Peyer's patch (tissue), 4 donors: ENCODE measurements at regions not wholly inside any gene's neighbourhood (a gene's known extent, or its start where the extent isn't known, plus 50 kb on each side); places are given as distances from the start of the nearest gene placed in this dataset.

Experiments
- DNase-seq, 3 donors: peaks; one replicate each; pipeline ENCODE4 v3.0.0-alpha.2; 2017 to 2019
- H3K27ac ChIP-seq, 4 donors: fragments of 200-600 bp; sonication (generic); one replicate each; pipeline ENCODE4 v1.5.1; 2016 to 2019
- H3K27me3 ChIP-seq, 2 donors: fragments of 200-600 bp; sonication (generic); one replicate each; pipeline ENCODE4 v1.5.1; 2019
- H3K36me3 ChIP-seq, 3 donors: fragments of 200-600 bp; sonication (generic); one replicate each; pipeline ENCODE4 v1.5.1; 2016 to 2019
- H3K4me1 ChIP-seq, 4 donors: fragments of 200-600 bp; sonication (generic); one replicate each; pipeline ENCODE4 v1.5.1; 2016 to 2019
- H3K4me3 ChIP-seq, 4 donors: fragments of 200-600 bp; sonication (generic); 1 replicate in 3 of 4; 2 replicates in 1 of 4; pipeline ENCODE4 v1.5.1; 2016 to 2019; ENCODE audit warnings: mild to moderate bottlenecking in 1 of 4
- H3K9me3 ChIP-seq, 4 donors: fragments of 200-600 bp; sonication (generic); one replicate each; pipeline ENCODE4 v1.5.1; 2016 to 2019; ENCODE audit warnings: mild to moderate bottlenecking in 1 of 4
- POLR2A ChIP-seq, 2 donors: fragments of 450-650 bp; IDR thresholded peaks; one replicate each; pipeline ENCODE4 v1.5.1; 2017; ENCODE audit warnings: antibody characterized with exemption in 2 of 2, mild to moderate bottlenecking in 2 of 2, moderate library complexity in 2 of 2
- TF ChIP-seq, protein P1 (sequence below), 6 experiments: fragments of 450-650 bp in 4 of 6; fragments of 200-600 bp in 2 of 6; sonication (generic) in 1 of 6; IDR thresholded peaks; one replicate each; pipeline ENCODE4 v1.5.1; 2017 to 2019; ENCODE audit warnings: antibody characterized with exemption in 6 of 6, mild to moderate bottlenecking in 3 of 6, moderate library complexity in 1 of 6

DNA sequence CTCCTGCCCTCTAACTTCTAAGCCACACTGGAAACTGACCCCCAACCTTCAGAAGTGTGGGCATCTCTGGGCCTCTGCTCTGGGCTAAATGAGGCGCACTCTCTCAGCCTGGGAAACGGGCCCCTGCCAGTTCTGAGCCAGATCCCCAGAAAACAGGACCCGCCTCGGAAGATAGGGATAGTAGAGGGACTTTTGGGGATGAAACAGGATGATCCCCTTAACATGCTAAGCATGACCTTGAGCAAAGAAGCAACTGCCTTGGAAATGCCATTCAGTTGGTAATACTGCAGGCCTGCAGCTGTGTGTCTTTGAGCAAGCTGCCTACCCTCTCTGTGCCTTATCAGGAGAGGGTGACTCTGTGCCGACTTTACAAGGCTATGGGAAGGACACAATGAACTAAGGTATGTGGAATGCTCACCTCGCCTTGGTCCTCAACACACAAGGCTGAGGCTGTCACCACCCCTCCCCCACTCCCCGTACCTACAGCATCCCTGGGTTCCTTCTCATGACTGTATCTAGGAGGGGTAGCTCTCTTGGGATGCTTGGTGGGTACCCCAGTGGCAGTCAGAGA lies 54.0 kb downstream of the NCOR2 start:
- H3K9me3 ChIP-seq, result no peaks in the 10 kb centered on the region
- H3K4me3 ChIP-seq, result no peak overlapping the region
- H3K27me3 ChIP-seq, result no peaks in the 10 kb centered on the region
- no peak for DNase-seq
- H3K36me3 ChIP-seq, result no peaks in the 10 kb centered on the region
- TF ChIP-seq, protein P1, sequence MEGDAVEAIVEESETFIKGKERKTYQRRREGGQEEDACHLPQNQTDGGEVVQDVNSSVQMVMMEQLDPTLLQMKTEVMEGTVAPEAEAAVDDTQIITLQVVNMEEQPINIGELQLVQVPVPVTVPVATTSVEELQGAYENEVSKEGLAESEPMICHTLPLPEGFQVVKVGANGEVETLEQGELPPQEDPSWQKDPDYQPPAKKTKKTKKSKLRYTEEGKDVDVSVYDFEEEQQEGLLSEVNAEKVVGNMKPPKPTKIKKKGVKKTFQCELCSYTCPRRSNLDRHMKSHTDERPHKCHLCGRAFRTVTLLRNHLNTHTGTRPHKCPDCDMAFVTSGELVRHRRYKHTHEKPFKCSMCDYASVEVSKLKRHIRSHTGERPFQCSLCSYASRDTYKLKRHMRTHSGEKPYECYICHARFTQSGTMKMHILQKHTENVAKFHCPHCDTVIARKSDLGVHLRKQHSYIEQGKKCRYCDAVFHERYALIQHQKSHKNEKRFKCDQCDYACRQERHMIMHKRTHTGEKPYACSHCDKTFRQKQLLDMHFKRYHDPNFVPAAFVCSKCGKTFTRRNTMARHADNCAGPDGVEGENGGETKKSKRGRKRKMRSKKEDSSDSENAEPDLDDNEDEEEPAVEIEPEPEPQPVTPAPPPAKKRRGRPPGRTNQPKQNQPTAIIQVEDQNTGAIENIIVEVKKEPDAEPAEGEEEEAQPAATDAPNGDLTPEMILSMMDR (IDR thresholded peaks at IDR 0.05), result no peak
- no peak for TF ChIP-seq POLR2A (IDR thresholded peaks at IDR 0.05)
- H3K4me1 ChIP-seq, result peaks cover 0 to 75% (median 10%) of the 10 kb centered on the region in 4 donors
- peak overlapping the region in 3 of 4 donors; percentile 49 to 57 (median 54) for H3K27ac ChIP-seq

DNA sequence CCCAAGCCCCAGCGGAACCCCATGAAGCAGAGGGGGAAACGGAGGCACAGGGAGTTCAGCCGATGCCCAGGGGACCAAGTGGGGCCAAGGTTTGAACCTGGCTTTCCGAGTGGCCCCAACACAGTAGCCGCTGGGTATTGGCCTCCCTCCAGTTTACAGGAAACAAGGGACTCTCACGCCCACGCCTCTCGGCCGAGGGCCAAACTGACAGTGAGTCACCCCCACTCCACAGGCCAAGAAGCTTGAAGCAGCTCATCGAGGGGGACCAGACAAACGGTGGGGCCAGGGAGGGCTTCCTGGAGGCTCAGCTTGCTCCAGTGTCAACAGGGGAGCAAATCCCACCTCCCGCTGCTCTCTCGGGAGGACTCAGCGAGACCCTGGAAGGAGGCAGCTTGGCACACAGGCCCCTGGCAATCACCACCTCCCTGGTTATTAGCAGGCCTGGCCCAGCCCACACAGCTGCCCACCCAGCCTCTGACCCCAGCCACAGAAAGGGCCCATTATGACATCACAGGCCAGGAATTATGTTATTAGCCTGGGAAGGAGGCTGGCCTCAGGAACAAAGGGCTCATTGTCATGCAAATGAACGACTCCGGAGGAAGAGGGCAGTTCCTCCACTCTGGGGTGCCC lies 54.6 kb downstream of the NCOR2 start:
- Histone ChIP-seq H3K4me1 (peaks cover 0 to 75% (median 7%) of the 10 kb centered on the region in 4 donors), H3K4me3 (no peak overlapping the region)

DNA sequence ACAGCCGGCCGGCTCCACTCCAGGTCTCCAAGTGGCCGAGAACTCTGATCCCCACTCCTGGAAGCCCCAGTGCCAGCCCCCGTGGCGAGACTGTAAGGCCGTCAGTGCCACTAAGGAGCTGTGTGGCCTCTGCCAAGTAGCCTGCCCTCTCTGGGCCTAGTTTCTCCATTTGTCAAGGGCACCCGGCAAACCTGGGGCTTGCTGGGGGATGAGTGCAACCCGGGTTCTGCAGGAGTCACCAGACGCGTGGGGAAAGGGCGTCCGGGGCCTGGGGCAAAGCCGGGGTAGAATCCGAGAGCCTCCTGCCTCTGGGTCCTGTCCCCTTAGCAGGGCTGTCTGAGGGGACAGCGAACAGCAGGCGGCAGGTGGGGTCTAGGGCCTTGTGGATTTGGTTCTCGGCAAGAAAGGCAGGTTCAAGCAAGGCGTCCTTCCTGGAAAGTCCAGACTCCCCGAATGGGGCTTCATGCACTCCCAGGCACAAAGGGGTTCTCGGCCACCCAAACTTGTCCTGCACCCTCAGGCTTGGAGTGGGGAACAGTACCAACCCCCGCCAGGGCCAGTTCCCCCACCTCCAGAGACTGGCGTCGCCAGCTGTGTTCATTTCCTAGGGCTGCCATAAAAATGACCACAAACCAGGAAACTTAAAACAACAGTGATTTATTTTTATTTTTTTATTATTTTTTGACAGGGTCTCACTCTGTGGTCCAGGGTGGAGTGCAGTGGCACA lies 56.0 kb downstream of the NCOR2 start:
- Histone ChIP-seq H3K27me3 (no peaks in the 10 kb centered on the region), H3K9me3 (no peaks in the 10 kb centered on the region), H3K27ac (no peak overlapping the region), H3K36me3 (no peaks in the 10 kb centered on the region), H3K4me3 (no peak overlapping the region), H3K4me1 (peaks cover 0 to 74% (median 3%) of the 10 kb centered on the region in 4 donors)
- no peak for DNase-seq
- TF ChIP-seq, protein P1 (IDR thresholded peaks at IDR 0.05), result no peak
- TF ChIP-seq POLR2A (IDR thresholded peaks at IDR 0.05), result no peak

More for the DNA sequence above, 54.6 kb downstream of the NCOR2 start:
- peak in 2 of 3 donors; percentile 80 to 90 for DNase-seq
- Histone ChIP-seq H3K27ac (peak overlapping the region; percentile 30 to 57 (median 52)), H3K27me3 (no peaks in the 10 kb centered on the region), H3K36me3 (no peaks in the 10 kb centered on the region), H3K9me3 (no peaks in the 10 kb centered on the region)
- TF ChIP-seq, protein P1 (IDR thresholded peaks at IDR 0.05), result no peak
- TF ChIP-seq POLR2A (IDR thresholded peaks at IDR 0.05), result no peak

DNA sequence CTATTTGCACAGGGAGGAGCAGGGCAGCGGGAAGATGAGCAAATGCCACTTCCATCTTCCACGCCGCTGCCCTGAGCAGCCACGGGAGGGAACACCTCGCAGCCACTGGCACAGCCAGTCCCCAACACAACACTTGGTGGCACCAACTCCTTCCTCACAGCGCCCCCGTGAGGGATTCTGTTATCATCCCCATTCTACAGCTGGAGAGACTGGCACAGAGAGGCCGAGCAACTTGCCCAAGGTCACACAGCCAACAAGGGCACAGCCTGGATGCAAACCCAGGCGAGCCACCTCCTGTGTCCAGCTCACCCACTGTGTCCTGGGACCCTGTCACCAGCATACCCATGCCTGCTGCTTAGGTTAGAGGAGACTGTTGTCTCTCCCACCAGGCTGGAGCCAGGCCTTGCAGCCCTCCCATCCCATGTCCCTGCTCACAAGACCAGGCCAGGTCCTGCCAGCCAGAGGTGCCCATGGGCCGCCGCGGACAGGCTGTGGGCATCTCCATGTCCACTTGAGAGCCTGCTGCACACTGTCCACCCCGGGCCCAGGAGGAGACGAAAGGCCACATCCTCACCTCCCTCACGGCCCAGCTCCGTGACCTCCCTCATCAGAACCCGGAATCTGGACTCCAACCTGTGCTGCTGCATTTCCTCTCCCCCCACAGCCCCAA lies 57.0 kb downstream of the NCOR2 start:
- no peak for DNase-seq
- peak overlapping the region in 2 of 4 donors; percentile 44 to 78 for H3K27ac ChIP-seq
- peaks cover 0 to 76% (median 3%) of the 10 kb centered on the region in 4 donors for H3K4me1 ChIP-seq
- no peaks in the 10 kb centered on the region for H3K27me3 ChIP-seq
- H3K36me3 ChIP-seq, result no peaks in the 10 kb centered on the region
- no peaks in the 10 kb centered on the region for H3K9me3 ChIP-seq
- H3K4me3 ChIP-seq, result no peak overlapping the region
- TF ChIP-seq, protein P1 (IDR thresholded peaks at IDR 0.05), result peak in 3 of 6 experiments; percentile 19 to 26 (median 22)
- no peak for TF ChIP-seq POLR2A (IDR thresholded peaks at IDR 0.05)

DNA sequence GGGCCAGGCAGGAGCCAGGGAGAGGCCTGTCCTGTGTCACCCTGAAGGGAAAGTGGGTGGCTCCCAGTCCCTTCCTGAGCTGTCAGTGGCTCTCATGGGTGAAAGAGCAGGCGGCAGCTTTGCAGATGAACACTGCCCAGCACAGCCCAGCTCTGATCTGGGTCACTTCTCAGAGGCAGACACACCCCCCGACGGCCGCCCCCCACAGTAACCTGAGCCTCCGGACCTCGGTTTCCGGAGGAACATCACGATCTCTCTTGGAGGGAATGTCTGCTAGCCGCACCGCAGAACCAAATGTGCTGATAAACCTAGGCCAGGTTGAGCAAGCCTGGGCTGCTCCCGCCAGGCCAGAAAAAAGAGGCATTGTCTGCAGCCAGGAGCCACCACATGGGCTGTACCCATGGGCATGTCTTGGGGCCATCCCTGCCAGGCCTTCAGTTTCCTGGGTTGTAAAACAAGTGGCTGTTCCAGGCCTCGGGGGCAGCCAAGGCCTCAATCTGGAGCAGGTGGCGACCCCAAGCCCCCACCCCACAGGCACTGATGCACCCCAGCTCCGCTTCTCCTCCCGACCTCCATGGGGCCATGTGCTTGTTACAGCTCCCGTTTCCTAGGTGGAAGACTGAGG lies 57.6 kb downstream of the NCOR2 start:
- Histone ChIP-seq H3K9me3 (no peaks in the 10 kb centered on the region), H3K27ac (peak overlapping the region in 2 of 4 donors; percentile 44 to 78), H3K4me3 (no peak overlapping the region), H3K36me3 (no peaks in the 10 kb centered on the region), H3K4me1 (peaks cover 0 to 79% (median 3%) of the 10 kb centered on the region in 4 donors), H3K27me3 (no peaks in the 10 kb centered on the region)
- no peak for DNase-seq
- TF ChIP-seq POLR2A (IDR thresholded peaks at IDR 0.05), result no peak
- TF ChIP-seq, protein P1 (IDR thresholded peaks at IDR 0.05), result no peak
